ENCODE measurements at regions not wholly inside any gene's neighbourhood (a gene's known extent, or its start where the extent isn't known, plus 50 kb on each side); places are given as distances from the start of the nearest gene placed in this dataset.

- DNase-seq (ENCODE audit: low read depth, low spot score) (no peak), FAIRE-seq (peak; percentile 51)
- H2AFZ ChIP-seq (ENCODE audit: control insufficient read depth, low read length), result no peak overlapping the region
- no peaks in the 10 kb centered on the region for H4K20me1 ChIP-seq (ENCODE audit: control insufficient read depth, extremely low read depth, insufficient read depth, low read length)
- TF ChIP-seq EZH2 (IDR thresholded peaks at IDR 0.05; ENCODE audit: low read length), result no peak
- TF ChIP-seq, protein P1, sequence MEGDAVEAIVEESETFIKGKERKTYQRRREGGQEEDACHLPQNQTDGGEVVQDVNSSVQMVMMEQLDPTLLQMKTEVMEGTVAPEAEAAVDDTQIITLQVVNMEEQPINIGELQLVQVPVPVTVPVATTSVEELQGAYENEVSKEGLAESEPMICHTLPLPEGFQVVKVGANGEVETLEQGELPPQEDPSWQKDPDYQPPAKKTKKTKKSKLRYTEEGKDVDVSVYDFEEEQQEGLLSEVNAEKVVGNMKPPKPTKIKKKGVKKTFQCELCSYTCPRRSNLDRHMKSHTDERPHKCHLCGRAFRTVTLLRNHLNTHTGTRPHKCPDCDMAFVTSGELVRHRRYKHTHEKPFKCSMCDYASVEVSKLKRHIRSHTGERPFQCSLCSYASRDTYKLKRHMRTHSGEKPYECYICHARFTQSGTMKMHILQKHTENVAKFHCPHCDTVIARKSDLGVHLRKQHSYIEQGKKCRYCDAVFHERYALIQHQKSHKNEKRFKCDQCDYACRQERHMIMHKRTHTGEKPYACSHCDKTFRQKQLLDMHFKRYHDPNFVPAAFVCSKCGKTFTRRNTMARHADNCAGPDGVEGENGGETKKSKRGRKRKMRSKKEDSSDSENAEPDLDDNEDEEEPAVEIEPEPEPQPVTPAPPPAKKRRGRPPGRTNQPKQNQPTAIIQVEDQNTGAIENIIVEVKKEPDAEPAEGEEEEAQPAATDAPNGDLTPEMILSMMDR (optimal IDR thresholded peaks at IDR 0.05 in 1 of 3, IDR thresholded peaks at IDR 0.05 in 1 of 3, conservative IDR thresholded peaks at IDR 0.05 in 1 of 3; ENCODE audit: extremely low read depth in 1 of 3, insufficient read depth in 2 of 3, low read length in 3 of 3), result peak; percentile 57 to 85 (median 80)
- no peak overlapping the region for H3K9ac ChIP-seq (ENCODE audit: control insufficient read depth, extremely low read depth, insufficient read depth, low read length)
- H3K27me3 ChIP-seq (ENCODE audit: control insufficient read depth, extremely low read depth, insufficient read depth, low read length), result no peaks in the 10 kb centered on the region
- H3K4me2 ChIP-seq (ENCODE audit: control insufficient read depth, extremely low read depth, insufficient read depth, low read depth, low read length), result no peak overlapping the region
- no peaks in the 10 kb centered on the region for H3K9me3 ChIP-seq (ENCODE audit: control insufficient read depth, low read depth, low read length)
- dilution Hi-C loops (cut with MboI; ENCODE audit: extremely low pct_ligation_motif_present, low sequenced_read_pairs), result no loop called here
- H3K4me1 ChIP-seq (ENCODE audit: control insufficient read depth, extremely low read depth, insufficient read depth, low read length), result no peaks in the 10 kb centered on the region
- H3K27ac ChIP-seq (ENCODE audit: control insufficient read depth, insufficient read depth, low read length), result no peak overlapping the region
- H3K36me3 ChIP-seq (ENCODE audit: control insufficient read depth in 2 of 2, extremely low read depth in 1 of 2, insufficient read depth in 2 of 2, low read length in 2 of 2), result no peaks in the 10 kb centered on the region
- H3K4me3 ChIP-seq (ENCODE audit: control insufficient read depth in 2 of 3, extremely low read depth in 1 of 3, insufficient read depth in 2 of 3, low read depth in 1 of 3, low read length in 3 of 3), result no peak overlapping the region
- no peaks in the 10 kb centered on the region for H3K79me2 ChIP-seq (ENCODE audit: control insufficient read depth, insufficient read depth, low read length)
- H3K9me1 ChIP-seq (ENCODE audit: control insufficient read depth, extremely low read depth, insufficient read depth, low read length), result no peaks in the 10 kb centered on the region
These were observed 562.8 kb downstream of the NR2F2 start for GRCh38 chr15:96893159-96893906.

GRCh38 chr15:96894659-96895058 is 564.2 kb downstream of the NR2F2 start:
- Histone ChIP-seq H3K27ac (ENCODE audit: control insufficient read depth, insufficient read depth, low read length) (no peak overlapping the region), H3K4me1 (ENCODE audit: control insufficient read depth, extremely low read depth, insufficient read depth, low read length) (no peaks in the 10 kb centered on the region), H3K4me2 (ENCODE audit: control insufficient read depth, extremely low read depth, insufficient read depth, low read depth, low read length) (no peak overlapping the region), H3K27me3 (ENCODE audit: control insufficient read depth, extremely low read depth, insufficient read depth, low read length) (no peaks in the 10 kb centered on the region), H2AFZ (ENCODE audit: control insufficient read depth, low read length) (no peak overlapping the region), H3K4me3 (ENCODE audit: control insufficient read depth in 2 of 3, extremely low read depth in 1 of 3, insufficient read depth in 2 of 3, low read depth in 1 of 3, low read length in 3 of 3) (no peak overlapping the region), H3K36me3 (ENCODE audit: control insufficient read depth in 2 of 2, extremely low read depth in 1 of 2, insufficient read depth in 2 of 2, low read length in 2 of 2) (no peaks in the 10 kb centered on the region), H3K9me1 (ENCODE audit: control insufficient read depth, extremely low read depth, insufficient read depth, low read length) (no peaks in the 10 kb centered on the region), H3K9ac (ENCODE audit: control insufficient read depth, extremely low read depth, insufficient read depth, low read length) (no peak overlapping the region), H4K20me1 (ENCODE audit: control insufficient read depth, extremely low read depth, insufficient read depth, low read length) (no peaks in the 10 kb centered on the region), H3K9me3 (ENCODE audit: control insufficient read depth, low read depth, low read length) (no peaks in the 10 kb centered on the region), H3K79me2 (ENCODE audit: control insufficient read depth, insufficient read depth, low read length) (no peaks in the 10 kb centered on the region)
- no peak for TF ChIP-seq EZH2 (IDR thresholded peaks at IDR 0.05; ENCODE audit: low read length)
- TF ChIP-seq, protein P1 (optimal IDR thresholded peaks at IDR 0.05 in 1 of 3, IDR thresholded peaks at IDR 0.05 in 1 of 3, conservative IDR thresholded peaks at IDR 0.05 in 1 of 3; ENCODE audit: extremely low read depth in 1 of 3, insufficient read depth in 2 of 3, low read length in 3 of 3), result no peak
- DNase-seq (ENCODE audit: low read depth, low spot score) (no peak), FAIRE-seq (no peak)
- dilution Hi-C loops (cut with MboI; ENCODE audit: extremely low pct_ligation_motif_present, low sequenced_read_pairs), result no loop called here
